Fibroblast of villous mesenchyme (primary cell): ENCODE measurements at regions not wholly inside any gene's neighbourhood (a gene's known extent, or its start where the extent isn't known, plus 50 kb on each side); places are given as distances from the start of the nearest gene placed in this dataset.
"Not testable (repeated sequence)": the region's sequence is repeated elsewhere in the genome, so short reads cannot be mapped to it uniquely, and the experiment has no call there.

Experiments
- DNase-seq: peaks from one replicate; pipeline ENCODE4 v3.0.0-alpha.2; 2010; ENCODE audit warnings: low read depth
- H3K4me3 ChIP-seq: 2 replicates; pipeline ENCODE4 v1.5.1; 2011; ENCODE audit warnings: low read depth, mild to moderate bottlenecking, low read length
- TF ChIP-seq, protein P1 (sequence below): IDR thresholded peaks from 2 replicates; pipeline ENCODE4 v1.5.1; 2012; ENCODE audit warnings: low read depth, mild to moderate bottlenecking, low read length; ENCODE audit not compliant: insufficient read depth

DNA sequence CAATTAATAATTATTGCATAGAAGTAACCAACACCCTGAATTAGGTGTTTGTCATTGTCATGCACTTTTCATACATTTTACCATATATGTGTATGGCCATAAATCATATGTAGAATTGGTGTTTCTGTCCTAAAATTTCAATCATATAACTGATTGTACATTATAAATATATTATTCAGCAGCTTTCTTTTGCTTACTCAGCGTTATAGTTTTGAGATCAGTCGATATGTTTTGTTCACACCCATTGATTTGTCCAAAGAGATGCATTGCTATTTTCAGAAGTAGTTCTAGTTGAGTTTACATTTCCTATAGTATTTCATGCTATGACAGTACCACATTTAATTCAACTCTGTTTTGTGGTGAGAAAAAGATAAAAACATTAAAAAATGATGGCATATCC is 50.5 kb upstream of the PARP4 start:
- DNase-seq = no peak
- H3K4me3 ChIP-seq = no peak overlapping the region
- TF ChIP-seq, protein P1, sequence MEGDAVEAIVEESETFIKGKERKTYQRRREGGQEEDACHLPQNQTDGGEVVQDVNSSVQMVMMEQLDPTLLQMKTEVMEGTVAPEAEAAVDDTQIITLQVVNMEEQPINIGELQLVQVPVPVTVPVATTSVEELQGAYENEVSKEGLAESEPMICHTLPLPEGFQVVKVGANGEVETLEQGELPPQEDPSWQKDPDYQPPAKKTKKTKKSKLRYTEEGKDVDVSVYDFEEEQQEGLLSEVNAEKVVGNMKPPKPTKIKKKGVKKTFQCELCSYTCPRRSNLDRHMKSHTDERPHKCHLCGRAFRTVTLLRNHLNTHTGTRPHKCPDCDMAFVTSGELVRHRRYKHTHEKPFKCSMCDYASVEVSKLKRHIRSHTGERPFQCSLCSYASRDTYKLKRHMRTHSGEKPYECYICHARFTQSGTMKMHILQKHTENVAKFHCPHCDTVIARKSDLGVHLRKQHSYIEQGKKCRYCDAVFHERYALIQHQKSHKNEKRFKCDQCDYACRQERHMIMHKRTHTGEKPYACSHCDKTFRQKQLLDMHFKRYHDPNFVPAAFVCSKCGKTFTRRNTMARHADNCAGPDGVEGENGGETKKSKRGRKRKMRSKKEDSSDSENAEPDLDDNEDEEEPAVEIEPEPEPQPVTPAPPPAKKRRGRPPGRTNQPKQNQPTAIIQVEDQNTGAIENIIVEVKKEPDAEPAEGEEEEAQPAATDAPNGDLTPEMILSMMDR = no peak

DNA sequence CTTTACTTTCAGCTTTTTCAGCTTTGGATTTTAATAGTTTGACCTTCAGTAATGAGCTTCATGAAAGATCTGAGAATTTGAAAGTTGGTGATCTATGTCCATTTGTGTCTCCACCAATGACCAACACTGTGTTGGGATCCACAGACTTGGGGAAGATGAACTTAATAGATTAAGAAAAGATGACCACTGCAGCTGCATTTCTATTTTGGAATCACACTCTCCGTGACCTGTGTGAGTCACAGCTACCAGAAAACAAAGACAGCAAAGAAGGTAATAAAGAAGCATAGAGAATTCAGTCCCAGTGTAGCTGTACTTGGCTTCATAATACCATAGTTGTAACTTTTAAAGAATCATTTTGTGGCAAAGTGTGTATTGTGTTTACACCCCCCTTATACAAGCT is 51.4 kb upstream of the PARP4 start:
- peak; percentile 35 for DNase-seq
- not testable (repeated sequence) for H3K4me3 ChIP-seq

DNA sequence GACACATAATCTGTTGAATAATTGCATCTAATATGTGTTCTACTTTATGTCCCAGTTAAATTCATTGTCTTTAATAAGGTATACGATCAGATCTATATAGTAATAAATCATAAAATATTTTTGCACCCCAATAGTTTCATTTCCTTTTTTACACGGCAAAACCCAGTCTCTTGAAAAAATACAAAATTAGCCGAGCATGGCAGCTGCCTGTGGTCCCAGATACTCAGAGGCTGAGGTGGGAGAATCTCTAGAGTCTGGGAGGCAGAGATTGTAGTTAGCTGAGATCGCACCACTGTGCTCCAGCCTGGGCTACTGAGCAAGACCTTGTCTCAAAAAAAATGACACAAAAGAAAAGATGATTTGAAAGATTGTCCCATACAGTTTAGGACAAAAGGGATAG is 52.3 kb upstream of the PARP4 start:
- TF ChIP-seq, protein P1 = no peak
- H3K4me3 ChIP-seq = no peak overlapping the region
- DNase-seq = no peak

DNA sequence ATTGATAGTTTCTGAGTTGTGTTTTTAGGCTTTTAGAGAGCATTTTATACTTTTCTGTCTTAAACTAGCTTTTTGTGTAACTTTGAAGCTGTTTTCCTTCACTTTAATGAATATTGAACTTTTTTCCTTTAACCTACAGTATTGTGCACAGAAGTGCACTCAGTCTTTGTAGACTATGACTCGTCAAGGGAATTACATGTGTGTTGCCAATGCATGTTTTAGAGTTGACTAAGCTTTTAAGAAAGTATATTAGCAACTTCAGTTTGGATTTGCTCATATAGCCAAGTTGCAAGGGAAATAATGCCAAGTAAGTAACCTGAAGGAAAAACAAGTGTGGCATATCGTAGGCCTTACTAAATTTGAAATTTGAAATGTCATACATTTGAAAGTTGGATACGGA is 55.0 kb upstream of the PARP4 start:
- not testable (repeated sequence) for H3K4me3 ChIP-seq
- DNase-seq = peak; percentile 44

DNA sequence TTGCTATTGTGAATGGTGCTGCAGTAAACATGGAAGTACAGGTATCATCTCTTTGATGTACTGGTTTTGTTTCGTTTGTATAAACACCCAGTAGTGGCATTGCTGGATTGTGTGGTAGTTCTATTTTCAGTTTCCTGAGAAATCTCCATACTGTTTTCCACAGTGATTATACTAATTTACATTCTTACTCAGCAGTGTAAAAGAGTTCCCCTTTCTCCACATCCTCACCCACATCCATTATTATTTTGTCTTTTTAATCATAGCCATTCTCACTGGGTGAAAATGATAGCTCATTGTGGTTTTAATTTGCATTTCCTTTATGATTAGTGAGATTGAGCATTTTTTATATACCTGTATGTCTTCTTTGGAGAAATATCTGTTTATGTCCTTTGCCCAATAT is 62.3 kb upstream of the PARP4 start:
- TF ChIP-seq, protein P1 = no peak
- no peak overlapping the region for H3K4me3 ChIP-seq
- no peak for DNase-seq

DNA sequence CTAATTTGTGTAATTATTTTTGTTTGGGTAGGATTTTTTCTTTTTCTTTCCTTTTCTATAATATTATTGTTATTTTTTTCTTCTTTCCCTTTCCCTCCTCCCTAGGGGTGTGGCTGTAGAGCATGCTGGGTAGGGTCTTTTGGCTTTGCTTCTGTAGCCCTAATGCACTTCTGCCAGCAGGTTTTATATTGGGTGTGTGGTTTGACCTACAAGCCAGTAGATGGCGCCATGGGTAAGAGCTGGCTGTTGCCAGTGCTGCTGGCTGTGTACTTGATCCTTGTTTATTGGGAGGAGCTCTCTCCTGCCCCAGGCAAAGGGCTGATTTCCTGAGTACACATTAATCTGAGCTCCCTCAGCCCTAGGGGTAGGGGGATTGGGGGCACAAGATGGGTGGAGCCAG is 67.7 kb upstream of the PARP4 start:
- peak; percentile 14 for DNase-seq
- TF ChIP-seq, protein P1 = peak; percentile 43
- not testable (repeated sequence) for H3K4me3 ChIP-seq

DNA sequence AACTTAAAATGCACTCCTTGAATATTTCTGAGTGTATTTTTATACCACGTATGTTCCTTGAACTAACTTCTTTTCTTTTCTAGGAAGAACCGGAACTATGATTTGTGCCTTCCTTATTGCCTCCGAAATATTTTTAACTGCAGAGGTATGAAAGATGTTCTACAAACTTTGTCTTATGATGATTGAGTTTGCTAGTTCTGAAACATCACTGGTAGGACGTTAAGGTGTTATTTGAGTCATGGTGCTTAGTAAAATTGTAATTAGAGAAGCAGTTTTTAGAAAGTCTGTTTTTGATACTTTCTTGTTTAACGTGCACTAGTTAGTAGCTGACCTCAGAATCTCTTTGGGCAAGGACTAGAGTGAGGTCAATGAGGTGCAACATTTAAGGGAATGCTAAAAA is 69.0 kb upstream of the PARP4 start:
- DNase-seq, H3K4me3 ChIP-seq: not testable (repeated sequence)

DNA sequence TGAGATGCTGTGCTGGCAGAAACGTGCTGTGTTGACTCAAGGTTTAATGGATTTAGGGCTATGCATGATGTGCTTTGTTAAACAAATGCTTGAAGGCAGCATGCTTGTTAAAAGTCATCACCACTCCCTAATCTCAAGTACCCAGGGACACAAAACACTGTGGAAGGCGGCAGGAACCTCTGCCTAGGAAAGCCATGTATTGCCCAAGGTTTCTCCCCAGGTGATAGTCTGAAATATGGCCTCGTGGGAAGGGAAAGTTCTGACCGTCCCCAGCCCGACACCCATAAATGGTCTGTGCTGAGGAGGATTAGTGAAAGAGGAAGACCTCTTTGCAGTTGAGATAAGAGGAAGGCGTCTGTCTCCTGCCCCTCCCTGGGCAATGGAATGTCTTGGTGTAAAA is 79.1 kb upstream of the PARP4 start:
- not testable (repeated sequence) for H3K4me3 ChIP-seq, DNase-seq

DNA sequence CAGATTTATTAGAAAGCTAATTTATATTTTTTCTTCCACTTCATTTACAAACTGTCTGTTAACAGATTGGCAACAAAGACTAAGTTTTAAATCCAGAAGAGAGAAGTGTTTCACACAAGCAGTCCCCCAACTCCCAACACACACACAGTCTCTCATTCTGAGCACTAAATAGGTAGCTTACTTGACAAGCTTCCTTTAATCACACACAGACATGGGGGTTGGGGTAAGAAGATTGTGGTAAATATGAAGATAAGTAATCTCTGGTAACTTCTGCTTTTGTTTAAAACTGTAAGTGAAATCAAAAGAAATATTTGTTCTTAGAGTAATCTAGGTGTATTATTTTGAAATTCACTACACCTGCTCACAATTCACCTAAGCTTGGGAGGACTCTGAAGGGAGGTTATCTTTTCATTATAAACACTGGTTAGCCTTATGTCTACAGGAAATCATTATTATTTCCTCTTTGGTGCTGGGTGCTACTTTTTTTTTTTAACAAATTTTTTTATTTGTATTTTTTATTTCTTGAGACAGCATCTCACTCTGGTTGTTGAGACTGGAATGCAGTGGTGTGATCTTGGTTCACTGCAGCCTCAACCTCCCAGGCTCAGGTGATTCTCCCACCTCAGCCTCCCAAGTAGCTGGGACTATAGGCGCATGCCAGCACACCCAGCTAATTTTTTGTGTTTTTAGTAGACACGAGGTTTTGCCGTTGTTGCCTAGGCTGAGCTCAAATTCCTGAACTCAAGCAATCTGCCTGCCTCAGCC is 82.1 kb upstream of the ATP12A start:
- not testable (repeated sequence) for DNase-seq, H3K4me3 ChIP-seq

DNA sequence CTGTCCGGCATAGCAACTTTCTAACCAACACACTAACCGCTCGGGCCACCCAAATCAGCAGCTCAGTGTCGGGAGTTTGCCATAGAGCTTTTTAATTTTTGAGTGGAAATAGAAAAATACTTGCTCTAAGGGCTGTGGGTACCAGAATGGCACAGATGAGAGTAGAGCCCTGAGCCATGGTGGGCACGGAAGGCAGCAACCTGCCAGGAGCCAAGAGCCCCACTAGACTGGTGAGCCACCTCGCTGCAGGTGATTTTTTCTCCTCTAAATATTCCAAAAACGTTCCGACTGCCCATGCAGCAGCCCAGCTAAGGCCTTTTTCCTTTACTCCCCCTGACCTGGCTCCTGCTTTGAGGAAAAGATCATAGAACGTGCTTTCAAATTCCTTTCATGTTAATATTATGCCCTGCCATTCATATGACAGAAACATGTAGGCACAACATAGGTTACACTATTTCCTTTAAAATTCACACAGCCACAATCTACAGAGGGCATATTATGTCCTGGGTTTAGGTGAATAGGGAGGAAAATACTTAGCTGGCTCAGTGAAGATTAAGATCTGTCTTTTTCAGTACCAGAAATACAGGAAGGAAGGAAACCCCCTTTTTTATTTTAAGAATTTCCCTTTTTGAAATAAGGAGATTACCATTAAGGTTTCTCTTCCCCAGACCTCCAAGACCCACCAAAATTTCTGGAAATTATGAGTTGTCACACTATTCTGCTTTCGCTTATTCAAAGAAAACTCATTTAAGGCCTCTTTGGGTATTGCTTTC is 81.0 kb upstream of the ATP12A start:
- DNase-seq, H3K4me3 ChIP-seq: not testable (repeated sequence)
